NCI-H1417 treated with DMSO at 0.1 percent for 48 hours (cell line): ENCODE measurements at regions not wholly inside any gene's neighbourhood (a gene's known extent, or its start where the extent isn't known, plus 50 kb on each side); places are given as distances from the start of the nearest gene placed in this dataset.

Source experiments
- DNase-seq: peaks from one replicate; lab custom pipeline; 2025; lab: John Stamatoyannopoulos, UW

GRCh38 chr7:97623333-97623732 lies 108.6 kb upstream of the TAC1 start:
- no peak for DNase-seq

GRCh38 chr7:97630116-97630515 lies 101.8 kb upstream of the TAC1 start:
- DNase-seq: no peak

- DNase-seq: no peak
Observed at GRCh38 chr7:97635622-97636021, 96.3 kb upstream of the TAC1 start.

- no peak for DNase-seq
Observed at GRCh38 chr7:97639036-97639435, 92.8 kb upstream of the TAC1 start.

GRCh38 chr7:97659363-97660045 lies 72.4 kb upstream of the TAC1 start:
- no peak for DNase-seq

- no peak for DNase-seq
Observed at GRCh38 chr7:97667359-97667758, 64.5 kb upstream of the TAC1 start.

- DNase-seq: no peak
Observed at GRCh38 chr7:97671571-97671970, 60.3 kb upstream of the TAC1 start.

- no peak for DNase-seq
Observed at GRCh38 chr7:97680622-97681021, 51.3 kb upstream of the TAC1 start.
